Right ventricle myocardium inferior (tissue), 1 donor: ENCODE measurements at regions not wholly inside any gene's neighbourhood (a gene's known extent, or its start where the extent isn't known, plus 50 kb on each side); places are given as distances from the start of the nearest gene placed in this dataset.

ENCODE experiments used
- ATAC-seq: fragments of 200-7000 bp; cut with Tn5 transposase; one replicate; pipeline ENCODE4 v1.9.1; 2020; ENCODE audit warnings: mild to moderate bottlenecking, moderate library complexity
- DNase-seq: peaks from one replicate; pipeline ENCODE4 v3.0.0; 2021; ENCODE audit errors: missing footprints
- intact Hi-C: fragments of 100-400 bp; cut with DNase I; formaldehyde crosslinking; loops from one replicate; pipeline ENCODE4 v1.11.0; 2022
- donor health status: DM: no; HTN: yes; CAD: no; lungs with severe emphysema.

DNA sequence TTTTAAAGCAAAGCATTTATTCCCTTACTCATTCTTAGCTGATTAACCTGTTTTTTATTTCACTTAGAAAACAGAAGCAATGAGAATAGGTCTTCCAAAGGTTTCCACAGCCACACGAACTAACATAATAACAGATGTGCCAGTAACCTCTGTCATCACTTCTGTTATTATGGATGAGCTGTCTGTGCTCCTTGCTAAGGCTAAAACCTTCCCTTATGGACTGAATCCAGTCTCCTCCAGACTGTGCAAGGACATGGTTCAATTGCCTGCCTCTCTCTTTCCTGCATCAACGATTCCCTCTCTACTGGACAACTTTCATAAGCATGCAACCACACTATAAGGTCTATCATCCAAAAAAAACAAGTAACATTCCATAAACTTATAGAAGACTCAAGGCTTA, 1446.2 kb downstream of the MAT2B start:
- DNase-seq (no peak), ATAC-seq (no peak)
- intact Hi-C loops = no loop called here

- intact Hi-C loops = no loop called here
- no peak for DNase-seq
- ATAC-seq = no peak
Observed at GRCh38 chr5:164958688-164959087, 1453.3 kb downstream of the MAT2B start.

- ATAC-seq = no peak
- no peak for DNase-seq
- intact Hi-C loops = no loop called here
Observed at GRCh38 chr5:164959761-164960160, 1454.3 kb downstream of the MAT2B start.

GRCh38 chr5:164962329-164962961, 1457.0 kb downstream of the MAT2B start:
- DNase-seq (no peak), ATAC-seq (no peak)
- intact Hi-C loops = no loop called here

- DNase-seq (no peak), ATAC-seq (no peak)
- intact Hi-C loops = no loop called here
Observed at GRCh38 chr5:164966611-164967010, 1461.2 kb downstream of the MAT2B start.

DNA sequence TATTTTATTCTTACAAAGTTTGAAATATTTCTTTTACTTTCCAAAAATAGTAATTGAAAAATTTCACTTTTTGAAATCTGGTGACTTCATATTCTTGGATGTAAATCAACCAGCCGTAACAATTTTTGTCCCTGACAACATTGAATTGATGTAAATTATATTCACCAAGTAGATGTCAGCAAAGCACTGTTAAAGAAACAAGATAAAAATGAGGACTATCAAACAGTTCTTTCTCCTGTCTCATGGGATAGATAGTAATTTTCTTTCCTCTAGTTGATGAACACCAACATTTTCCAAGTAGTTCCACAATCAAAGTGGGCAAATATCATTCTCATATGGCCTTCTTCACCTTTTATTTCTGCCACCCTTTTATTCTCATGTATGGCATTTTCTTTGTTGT, 1461.9 kb downstream of the MAT2B start:
- intact Hi-C loops = no loop called here
- no peak for ATAC-seq
- DNase-seq = no peak

GRCh38 chr5:164972973-164973372, 1467.6 kb downstream of the MAT2B start:
- ATAC-seq (no peak), DNase-seq (no peak)
- intact Hi-C loops = no loop called here

GRCh38 chr5:164975986-164976385, 1470.6 kb downstream of the MAT2B start:
- ATAC-seq (no peak), DNase-seq (no peak)
- intact Hi-C loops = no loop called here

- ATAC-seq (no peak), DNase-seq (no peak)
- intact Hi-C loops = no loop called here
Observed at GRCh38 chr5:164980480-164980879, 1475.1 kb downstream of the MAT2B start.

DNA sequence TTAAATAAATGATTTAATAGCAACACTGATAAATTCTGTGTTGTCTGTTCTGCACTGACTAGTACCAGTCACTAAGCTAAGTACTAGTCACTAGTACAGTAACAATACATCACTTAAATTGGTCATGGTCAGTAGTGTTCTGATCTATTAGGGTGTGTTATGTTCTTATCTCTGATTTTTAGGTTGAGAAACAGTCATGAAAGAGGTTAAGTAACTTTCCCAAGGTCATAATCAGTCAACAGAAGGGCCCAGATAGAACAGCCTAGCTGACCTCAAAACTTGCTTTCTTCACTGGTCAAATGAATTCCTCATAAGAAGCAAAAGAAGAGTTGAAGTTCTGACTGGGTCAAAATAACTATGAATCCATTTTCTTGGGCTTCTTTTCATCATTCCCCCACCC, 1492.7 kb downstream of the MAT2B start:
- DNase-seq (no peak), ATAC-seq (no peak)
- intact Hi-C loops = no loop called here

DNA sequence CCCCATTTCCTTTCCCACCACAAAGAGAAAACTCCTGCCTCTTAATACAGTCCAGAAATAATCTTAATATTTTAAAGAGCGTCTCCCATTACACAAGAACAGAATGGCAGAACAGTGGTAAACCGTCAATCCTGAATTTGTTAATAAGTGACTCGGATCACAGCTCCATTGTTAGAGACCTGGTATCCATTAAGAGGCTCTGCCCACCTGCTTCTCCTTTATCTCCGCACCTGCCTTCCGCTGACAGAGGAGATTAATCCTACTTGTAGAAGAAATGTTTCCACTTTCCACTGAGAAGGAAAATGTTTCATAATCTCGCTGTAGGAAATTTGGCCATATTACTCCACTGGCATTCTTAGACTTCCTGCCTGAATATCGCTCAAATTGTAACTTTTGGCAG, 1493.2 kb downstream of the MAT2B start:
- DNase-seq (no peak), ATAC-seq (no peak)
- intact Hi-C loops = no loop called here

DNA sequence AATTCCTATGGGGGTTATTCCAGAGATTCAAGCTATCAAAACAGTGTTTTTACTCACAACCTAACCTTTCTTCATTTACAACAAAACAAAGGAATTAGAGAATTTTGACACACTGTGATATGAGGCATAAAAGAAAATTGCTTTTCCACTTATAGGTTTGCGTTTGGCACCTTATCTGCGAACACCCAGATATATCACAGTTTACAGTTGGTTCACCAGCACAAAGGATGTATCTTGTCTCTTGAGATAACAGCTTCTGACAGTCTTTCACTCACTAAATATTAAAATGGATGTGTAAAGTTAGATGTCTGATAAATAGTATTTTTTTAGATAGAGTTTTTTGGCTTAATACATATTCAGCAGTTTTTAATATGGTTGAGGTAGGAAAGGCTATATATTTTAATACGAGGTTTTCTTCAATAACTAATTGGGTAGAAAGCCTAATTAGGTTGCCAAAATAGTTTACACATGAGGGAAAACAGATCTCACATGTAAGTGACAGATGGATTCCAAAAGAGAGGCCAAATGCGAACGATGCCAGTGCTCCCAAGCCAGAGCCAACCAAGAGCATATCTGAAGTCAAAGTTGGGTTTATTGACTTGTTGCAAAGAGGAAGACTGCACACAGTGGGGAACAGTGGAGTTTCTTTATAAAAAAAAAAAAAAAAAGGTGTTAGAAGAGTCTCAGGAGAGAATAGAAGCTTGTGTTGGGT, 1495.2 kb downstream of the MAT2B start:
- DNase-seq = no peak
- ATAC-seq = no peak
- intact Hi-C loops = no loop called here

DNA sequence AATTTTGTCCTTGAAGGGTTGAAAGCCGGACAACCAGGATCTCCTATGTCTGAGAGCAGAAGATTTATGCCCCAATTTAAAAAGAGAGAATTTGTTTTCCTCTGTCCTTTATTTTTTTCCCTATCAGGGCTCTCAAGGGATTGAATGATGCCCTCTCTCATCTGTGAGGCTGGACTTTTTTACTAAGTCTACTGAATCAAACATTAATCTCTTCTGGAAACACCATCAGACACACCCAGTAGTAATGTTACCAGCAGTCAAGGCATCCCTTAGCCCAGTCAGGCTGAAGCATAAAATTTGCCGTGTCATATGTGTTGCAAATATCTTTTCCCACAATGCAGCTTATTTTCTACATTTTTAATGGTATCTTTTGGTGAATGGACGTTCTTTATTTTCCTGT, 1497.9 kb downstream of the MAT2B start:
- intact Hi-C loops = no loop called here
- DNase-seq (no peak), ATAC-seq (no peak)

DNA sequence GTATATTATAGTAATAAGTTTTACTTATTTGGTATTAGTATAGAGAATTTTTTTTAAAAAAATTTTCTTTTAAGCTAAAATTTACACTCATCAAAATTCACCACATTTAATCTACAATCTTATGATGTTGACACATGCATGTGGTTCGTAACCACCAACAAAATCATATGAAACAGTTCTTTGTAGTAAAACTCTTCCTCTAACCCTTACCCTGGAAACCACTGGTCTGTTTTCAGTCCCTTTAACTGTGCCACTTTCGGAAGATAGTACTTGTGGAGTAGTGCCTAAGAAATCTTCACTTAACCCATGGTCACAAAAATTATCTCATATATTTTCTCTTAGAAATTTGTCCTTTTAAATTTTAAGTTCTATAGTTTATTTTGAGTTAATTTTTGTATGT, 1498.8 kb downstream of the MAT2B start:
- no peak for DNase-seq
- intact Hi-C loops = no loop called here
- ATAC-seq = no peak

- intact Hi-C loops = no loop called here
- DNase-seq = no peak
- no peak for ATAC-seq
Observed at GRCh38 chr5:165014439-165014838, 1509.0 kb downstream of the MAT2B start.

GRCh38 chr5:165015126-165015525, 1509.7 kb downstream of the MAT2B start:
- no peak for DNase-seq
- intact Hi-C loops = no loop called here
- ATAC-seq = no peak

DNA sequence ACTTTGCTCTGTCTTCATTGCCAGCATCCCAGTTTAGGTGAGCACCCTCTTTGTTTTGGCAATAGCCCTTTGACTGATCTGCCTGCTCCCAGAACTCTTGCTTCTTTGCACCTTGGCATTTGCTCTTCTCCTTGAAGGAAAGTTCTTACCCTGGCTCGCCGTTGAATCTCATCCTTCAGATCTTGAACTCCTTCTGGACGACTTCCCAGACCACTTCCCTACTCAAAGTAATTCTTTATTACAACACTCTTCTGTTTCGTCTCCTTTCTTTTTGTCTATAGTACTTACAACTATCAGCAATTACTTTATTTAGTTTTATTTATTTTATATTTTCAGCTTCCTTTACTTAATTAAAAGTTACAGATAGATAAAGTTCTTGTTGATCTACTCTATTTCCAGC, 1510.1 kb downstream of the MAT2B start:
- ATAC-seq (no peak), DNase-seq (no peak)
- intact Hi-C loops = no loop called here

GRCh38 chr5:165026971-165027370, 1521.6 kb downstream of the MAT2B start:
- DNase-seq (no peak), ATAC-seq (no peak)
- intact Hi-C loops = no loop called here

- ATAC-seq = no peak
- intact Hi-C loops = no loop called here
- no peak for DNase-seq
Observed at GRCh38 chr5:165028356-165028755, 1522.9 kb downstream of the MAT2B start.

DNA sequence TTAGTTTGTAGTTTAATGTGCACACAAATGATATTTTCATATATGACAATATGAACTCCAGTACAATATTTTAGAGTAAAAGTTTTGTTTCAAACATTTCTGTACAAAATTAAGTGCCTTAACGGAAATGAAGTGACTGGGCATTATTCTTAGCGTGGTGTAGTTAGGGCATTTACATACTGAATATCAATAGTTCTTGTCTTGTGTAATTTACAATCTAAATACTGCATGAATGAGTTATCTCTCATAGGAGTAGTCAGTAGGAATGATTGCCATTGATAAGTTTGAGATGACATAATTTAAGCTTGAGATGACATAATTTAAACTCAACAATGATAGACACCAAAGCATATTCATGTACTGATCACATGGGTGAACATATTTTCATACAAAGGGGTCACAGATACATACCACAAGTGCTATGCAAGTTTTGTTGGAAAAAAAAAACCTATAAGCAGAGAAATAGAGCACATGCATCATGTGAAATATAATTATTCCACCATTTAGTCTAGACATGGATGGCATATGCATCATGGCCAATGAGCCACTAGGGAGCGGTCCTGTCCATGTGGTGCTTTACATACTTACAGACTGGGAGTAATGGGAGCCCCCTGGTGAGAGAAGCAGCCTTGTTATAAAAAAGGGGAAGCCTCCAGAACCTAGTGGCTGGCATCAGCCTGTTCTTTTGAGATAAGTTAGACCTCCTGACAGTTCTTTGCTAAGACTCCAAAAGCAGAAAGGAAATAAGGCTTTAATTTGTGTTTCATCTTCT, 1523.9 kb downstream of the MAT2B start:
- intact Hi-C loops = no loop called here
- DNase-seq (no peak), ATAC-seq (no peak)
